ENCODE measurements at regions not wholly inside any gene's neighbourhood (a gene's known extent, or its start where the extent isn't known, plus 50 kb on each side); places are given as distances from the start of the nearest gene placed in this dataset.

DNA sequence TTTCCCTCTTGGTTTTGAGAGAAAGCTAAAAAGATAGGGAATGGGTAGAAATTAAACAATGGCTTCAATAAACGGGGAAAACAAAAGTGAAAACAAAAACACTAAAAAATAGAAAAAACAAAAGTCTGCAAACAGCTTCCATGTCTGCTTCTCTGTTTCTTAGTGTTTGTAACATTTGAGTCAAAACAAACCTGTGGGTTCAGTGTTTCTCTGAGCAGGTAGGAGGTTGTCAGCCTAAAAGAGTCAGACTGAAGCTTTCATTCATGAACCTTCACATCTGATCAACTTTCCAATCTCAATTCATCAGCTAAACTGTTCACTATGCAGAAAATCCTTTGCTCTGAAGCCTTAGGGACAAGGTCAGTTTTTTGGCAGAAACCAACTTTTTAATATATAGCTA is 102.5 kb upstream of the ADAMTS16 start:
- ATAC-seq (replicated peaks) = no peak
- H3K27ac Mint-ChIP-seq = no peak overlapping the region
- H3K9me3 Mint-ChIP-seq = peaks cover 1 to 5% of the 10 kb centered on the region in 2 donors
- no peaks in the 10 kb centered on the region for H3K27me3 Mint-ChIP-seq
- no peak for DNase-seq
- H3K36me3 Mint-ChIP-seq (ENCODE audit: insufficient read depth) = no peaks in the 10 kb centered on the region
- no peaks in the 10 kb centered on the region for H3K4me1 Mint-ChIP-seq (ENCODE audit: low read depth in 2 of 2)
- H3K4me3 Mint-ChIP-seq = no peak overlapping the region

DNA sequence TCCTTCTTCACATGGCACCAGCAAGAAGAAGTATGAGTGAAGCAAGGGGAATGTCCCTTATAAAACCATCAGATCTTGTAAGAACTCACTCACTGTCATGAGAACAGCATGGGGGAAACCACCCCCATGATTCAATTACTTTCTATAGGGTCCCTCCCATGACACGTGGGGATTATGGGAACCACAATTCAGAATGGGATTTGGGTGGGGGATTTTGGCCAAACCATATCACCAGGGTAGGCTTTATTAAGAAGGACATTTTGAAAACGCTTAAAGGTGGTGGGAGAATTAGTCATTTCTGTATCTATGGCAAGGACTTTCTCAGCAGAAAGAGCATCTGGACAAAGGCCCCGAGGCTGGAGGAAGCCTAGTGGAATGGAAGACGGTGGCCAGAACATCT is 100.2 kb upstream of the ADAMTS16 start:
- no peaks in the 10 kb centered on the region for H3K36me3 Mint-ChIP-seq (ENCODE audit: insufficient read depth)

GRCh38 chr5:5040712-5041111 is 99.4 kb upstream of the ADAMTS16 start:
- Mint-ChIP-seq H3K4me3 (no peak overlapping the region), H3K27ac (no peak overlapping the region), H3K9me3 (peaks cover 0 to 5% of the 10 kb centered on the region in 2 donors), H3K27me3 (no peaks in the 10 kb centered on the region), H3K4me1 (ENCODE audit: low read depth in 2 of 2) (no peaks in the 10 kb centered on the region), H3K36me3 (ENCODE audit: insufficient read depth) (no peaks in the 10 kb centered on the region)
- ATAC-seq (replicated peaks) (no peak), DNase-seq (no peak)

More for the DNA sequence above, 100.2 kb upstream of the ADAMTS16 start:
- H3K27ac Mint-ChIP-seq = no peak overlapping the region
- H3K27me3 Mint-ChIP-seq = no peaks in the 10 kb centered on the region
- ATAC-seq (replicated peaks) = no peak
- H3K4me1 Mint-ChIP-seq (ENCODE audit: low read depth in 2 of 2) = no peaks in the 10 kb centered on the region
- no peak overlapping the region for H3K4me3 Mint-ChIP-seq
- DNase-seq = no peak
- peaks cover 0 to 5% of the 10 kb centered on the region in 2 donors for H3K9me3 Mint-ChIP-seq

GRCh38 chr5:5042806-5043205 is 97.3 kb upstream of the ADAMTS16 start:
- Mint-ChIP-seq H3K4me3 (no peak overlapping the region), H3K27ac (no peak overlapping the region), H3K9me3 (no peaks in the 10 kb centered on the region), H3K27me3 (no peaks in the 10 kb centered on the region), H3K4me1 (ENCODE audit: low read depth in 2 of 2) (no peaks in the 10 kb centered on the region), H3K36me3 (ENCODE audit: insufficient read depth) (no peaks in the 10 kb centered on the region)
- DNase-seq (no peak), ATAC-seq (replicated peaks) (no peak)

DNA sequence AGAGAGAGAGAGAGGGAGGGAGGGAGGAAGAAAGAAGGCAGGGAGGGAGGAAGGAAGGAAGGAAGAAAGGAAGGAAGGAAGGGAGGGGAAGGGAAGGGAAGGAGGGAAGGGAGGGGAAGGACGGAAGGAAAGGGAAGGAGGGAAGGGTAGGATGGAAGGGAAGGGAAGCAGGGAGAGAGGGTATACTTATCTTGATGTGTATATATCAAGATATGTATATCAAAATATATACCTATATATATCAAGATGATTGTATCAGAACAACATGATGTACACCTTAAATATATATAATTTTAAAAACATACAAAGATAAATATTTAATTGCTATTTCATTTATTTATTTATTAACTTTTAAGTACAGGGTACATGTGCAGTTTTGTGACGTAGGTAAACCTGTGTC is 96.8 kb upstream of the ADAMTS16 start:
- Mint-ChIP-seq H3K36me3 (ENCODE audit: insufficient read depth) (no peaks in the 10 kb centered on the region), H3K27ac (no peak overlapping the region), H3K27me3 (no peaks in the 10 kb centered on the region), H3K4me1 (ENCODE audit: low read depth in 2 of 2) (no peaks in the 10 kb centered on the region), H3K4me3 (no peak overlapping the region), H3K9me3 (no peaks in the 10 kb centered on the region)
- ATAC-seq (replicated peaks) (no peak), DNase-seq (no peak)

- no peak overlapping the region for H3K4me3 Mint-ChIP-seq
- H3K27ac Mint-ChIP-seq = no peak overlapping the region
- no peaks in the 10 kb centered on the region for H3K36me3 Mint-ChIP-seq (ENCODE audit: insufficient read depth)
- H3K4me1 Mint-ChIP-seq (ENCODE audit: low read depth in 2 of 2) = no peaks in the 10 kb centered on the region
- H3K27me3 Mint-ChIP-seq = no peaks in the 10 kb centered on the region
- no peak for DNase-seq
- H3K9me3 Mint-ChIP-seq = peaks cover 0 to 2% of the 10 kb centered on the region in 2 donors
- no peak for ATAC-seq (replicated peaks)
Measured at GRCh38 chr5:5044247-5044840, 95.8 kb upstream of the ADAMTS16 start.

GRCh38 chr5:5046680-5047502 is 93.2 kb upstream of the ADAMTS16 start:
- peaks cover 6 to 9% of the 10 kb centered on the region in 2 donors for H3K9me3 Mint-ChIP-seq
- H3K27me3 Mint-ChIP-seq = no peaks in the 10 kb centered on the region
- no peaks in the 10 kb centered on the region for H3K36me3 Mint-ChIP-seq (ENCODE audit: insufficient read depth)
- H3K4me3 Mint-ChIP-seq = no peak overlapping the region
- ATAC-seq (replicated peaks) (no peak), DNase-seq (no peak)
- no peaks in the 10 kb centered on the region for H3K4me1 Mint-ChIP-seq (ENCODE audit: low read depth in 2 of 2)
- H3K27ac Mint-ChIP-seq = no peak overlapping the region

DNA sequence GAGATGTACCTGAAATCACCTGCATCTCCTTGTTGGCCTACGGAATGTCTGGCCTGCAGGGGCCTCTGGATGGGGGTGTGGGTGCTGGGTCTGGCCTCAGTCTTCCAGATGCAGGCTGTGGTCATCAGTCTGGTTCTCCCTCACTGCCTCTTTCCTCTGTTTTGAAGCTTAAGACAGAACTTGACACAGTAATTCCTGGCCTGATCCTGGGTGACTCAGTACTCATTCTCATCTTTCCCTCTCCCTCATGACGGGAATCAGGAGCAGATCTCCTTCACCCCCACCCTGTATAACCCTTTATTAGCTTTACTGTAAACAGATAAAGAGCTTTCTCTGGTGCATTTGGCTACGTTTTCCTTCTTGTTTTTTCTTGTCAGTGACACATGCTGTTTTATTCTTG is 89.3 kb upstream of the ADAMTS16 start:
- peaks cover 6 to 9% of the 10 kb centered on the region in 2 donors for H3K9me3 Mint-ChIP-seq
- H3K36me3 Mint-ChIP-seq (ENCODE audit: insufficient read depth) = no peaks in the 10 kb centered on the region
- no peak overlapping the region for H3K4me3 Mint-ChIP-seq
- no peak overlapping the region for H3K27ac Mint-ChIP-seq
- no peaks in the 10 kb centered on the region for H3K27me3 Mint-ChIP-seq
- DNase-seq (no peak), ATAC-seq (replicated peaks) (no peak)
- no peaks in the 10 kb centered on the region for H3K4me1 Mint-ChIP-seq (ENCODE audit: low read depth in 2 of 2)

- no peak overlapping the region for H3K27ac Mint-ChIP-seq
- H3K27me3 Mint-ChIP-seq = no peaks in the 10 kb centered on the region
- H3K4me3 Mint-ChIP-seq = no peak overlapping the region
- no peak for ATAC-seq (replicated peaks)
- DNase-seq = no peak
- H3K4me1 Mint-ChIP-seq (ENCODE audit: low read depth in 2 of 2) = no peaks in the 10 kb centered on the region
- peaks cover 2 to 7% of the 10 kb centered on the region in 2 donors for H3K9me3 Mint-ChIP-seq
- no peaks in the 10 kb centered on the region for H3K36me3 Mint-ChIP-seq (ENCODE audit: insufficient read depth)
Measured at GRCh38 chr5:5055712-5056111, 84.4 kb upstream of the ADAMTS16 start.

DNA sequence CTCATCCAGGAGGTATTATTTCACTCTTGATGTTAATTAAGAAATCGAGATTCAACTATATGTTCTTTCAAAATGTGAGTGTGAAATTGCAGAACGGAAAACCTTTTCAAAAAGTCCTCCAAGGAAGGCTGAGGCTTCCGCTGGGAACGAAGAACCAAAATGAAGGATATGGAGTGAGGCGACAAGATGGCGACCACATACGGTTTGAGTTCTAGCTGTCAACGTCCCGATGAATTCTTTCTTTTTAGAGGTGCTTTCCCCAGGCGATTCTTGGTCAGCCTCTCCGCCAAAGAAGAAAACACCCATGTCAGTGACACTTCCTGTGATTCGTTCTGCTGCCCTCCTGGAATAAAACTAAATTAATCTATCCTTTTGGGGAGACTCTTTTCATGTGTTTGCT is 78.3 kb upstream of the ADAMTS16 start:
- DNase-seq (no peak), ATAC-seq (replicated peaks) (no peak)
- Mint-ChIP-seq H3K36me3 (ENCODE audit: insufficient read depth) (no peaks in the 10 kb centered on the region), H3K9me3 (peaks cover 7 to 12% of the 10 kb centered on the region in 2 donors), H3K4me3 (no peak overlapping the region), H3K27ac (no peak overlapping the region), H3K4me1 (ENCODE audit: low read depth in 2 of 2) (no peaks in the 10 kb centered on the region), H3K27me3 (no peaks in the 10 kb centered on the region)

- Mint-ChIP-seq H3K9me3 (peaks cover 7 to 12% of the 10 kb centered on the region in 2 donors), H3K4me3 (no peak overlapping the region), H3K27me3 (no peaks in the 10 kb centered on the region), H3K36me3 (ENCODE audit: insufficient read depth) (no peaks in the 10 kb centered on the region), H3K27ac (no peak overlapping the region), H3K4me1 (ENCODE audit: low read depth in 2 of 2) (no peaks in the 10 kb centered on the region)
- DNase-seq (no peak), ATAC-seq (replicated peaks) (no peak)
Measured at GRCh38 chr5:5062525-5063302, 77.4 kb upstream of the ADAMTS16 start.

- no peaks in the 10 kb centered on the region for H3K4me1 Mint-ChIP-seq (ENCODE audit: low read depth in 2 of 2)
- H3K36me3 Mint-ChIP-seq (ENCODE audit: insufficient read depth) = no peaks in the 10 kb centered on the region
- no peaks in the 10 kb centered on the region for H3K27me3 Mint-ChIP-seq
- ATAC-seq (replicated peaks) (no peak), DNase-seq (no peak)
- peaks cover 7 to 12% of the 10 kb centered on the region in 2 donors for H3K9me3 Mint-ChIP-seq
- no peak overlapping the region for H3K4me3 Mint-ChIP-seq
- H3K27ac Mint-ChIP-seq = no peak overlapping the region
Measured at GRCh38 chr5:5063533-5063953, 76.6 kb upstream of the ADAMTS16 start.

DNA sequence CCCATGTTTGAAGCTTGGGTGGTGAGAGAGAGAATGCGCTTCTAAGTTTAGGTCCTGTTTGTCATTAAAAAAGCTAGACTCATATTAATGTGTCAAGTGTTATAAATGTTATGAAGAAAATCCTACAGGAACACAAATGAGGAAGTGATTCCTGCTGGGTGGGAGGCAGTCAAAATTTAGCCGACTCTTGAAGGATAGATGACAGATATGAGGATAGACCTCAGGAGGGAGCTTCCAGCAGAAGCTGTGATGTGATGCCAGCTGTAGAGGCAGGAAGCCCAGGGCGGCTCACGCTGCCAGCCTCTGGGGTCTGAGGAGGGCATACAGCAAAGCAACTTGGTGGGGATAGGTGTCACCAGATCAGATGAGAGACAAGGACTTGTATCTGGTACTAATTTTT is 74.7 kb upstream of the ADAMTS16 start:
- DNase-seq (no peak), ATAC-seq (replicated peaks) (no peak)
- H3K27ac Mint-ChIP-seq = no peak overlapping the region
- H3K9me3 Mint-ChIP-seq = peaks cover 0 to 10% of the 10 kb centered on the region in 2 donors
- H3K27me3 Mint-ChIP-seq = no peaks in the 10 kb centered on the region
- H3K36me3 Mint-ChIP-seq (ENCODE audit: insufficient read depth) = no peaks in the 10 kb centered on the region
- no peak overlapping the region for H3K4me3 Mint-ChIP-seq
- no peaks in the 10 kb centered on the region for H3K4me1 Mint-ChIP-seq (ENCODE audit: low read depth in 2 of 2)

Measured in effector memory CD8-positive, alpha-beta T cell (primary cell).